Cardiac muscle cell (in vitro differentiated cells and primary cell): ENCODE measurements at regions not wholly inside any gene's neighbourhood (a gene's known extent, or its start where the extent isn't known, plus 50 kb on each side); places are given as distances from the start of the nearest gene placed in this dataset.

Source experiments
- DNase-seq, 2 donors: peaks; one replicate each; pipeline versions ENCODE4 v3.0.0 to v3.0.0-alpha.2; 2010 to 2017; ENCODE audit warnings: low read depth in 1 of 2, low spot score in 1 of 2
- H3K27ac ChIP-seq: fragments of 200-600 bp; sonication (generic); 2 replicates; pipeline ENCODE4 v1.5.1; 2016
- H3K27me3 ChIP-seq: fragments of 200-600 bp; sonication (generic); 2 replicates; pipeline ENCODE4 v1.6.0; 2016; ENCODE audit warnings: control low read depth
- H3K36me3 ChIP-seq: fragments of 200-600 bp; sonication (generic); 2 replicates; pipeline ENCODE4 v1.5.1; 2016; ENCODE audit warnings: control low read depth
- H3K4me1 ChIP-seq: fragments of 200-600 bp; sonication (generic); 2 replicates; pipeline ENCODE4 v1.8.1; 2017; ENCODE audit warnings: low read depth, mild to moderate bottlenecking, mixed run types
- H3K4me3 ChIP-seq: fragments of 200-600 bp; sonication (generic); 2 replicates; pipeline ENCODE4 v1.5.1; 2016; ENCODE audit warnings: mild to moderate bottlenecking
- H3K9me3 ChIP-seq: fragments of 200-600 bp; sonication (generic); 2 replicates; pipeline ENCODE4 v1.5.1; 2017; ENCODE audit warnings: low read depth, mild to moderate bottlenecking, control low read depth
- CTCF ChIP-seq: IDR thresholded peaks from 2 replicates; pipeline ENCODE4 v1.5.1; 2012; ENCODE audit warnings: low read depth, mild to moderate bottlenecking, low read length

GRCh38 chr2:6449343-6449742 is 416.4 kb downstream of the CMPK2 start:
- Histone ChIP-seq H3K36me3 (no peaks in the 10 kb centered on the region), H3K9me3 (peaks cover under 1% of the 10 kb centered on the region), H3K4me1 (peaks cover 3% of the 10 kb centered on the region), H3K27ac (no peak overlapping the region), H3K27me3 (no peaks in the 10 kb centered on the region), H3K4me3 (no peak overlapping the region)
- peak in 1 of 2 donors; percentile 37 for DNase-seq
- TF ChIP-seq CTCF: no peak

- no peak for TF ChIP-seq CTCF
- Histone ChIP-seq H3K27ac (no peak overlapping the region), H3K27me3 (no peaks in the 10 kb centered on the region), H3K4me1 (peaks cover 3% of the 10 kb centered on the region), H3K4me3 (no peak overlapping the region), H3K36me3 (no peaks in the 10 kb centered on the region), H3K9me3 (peaks cover 5% of the 10 kb centered on the region)
- DNase-seq: no peak
Observed at GRCh38 chr2:6452702-6453481, 412.8 kb downstream of the CMPK2 start.

GRCh38 chr2:6454286-6454990 is 411.3 kb downstream of the CMPK2 start:
- Histone ChIP-seq H3K4me1 (peaks cover 3% of the 10 kb centered on the region), H3K27ac (no peak overlapping the region), H3K4me3 (no peak overlapping the region), H3K27me3 (no peaks in the 10 kb centered on the region), H3K36me3 (no peaks in the 10 kb centered on the region), H3K9me3 (peaks cover 5% of the 10 kb centered on the region)
- DNase-seq: no peak
- TF ChIP-seq CTCF: no peak

- H3K36me3 ChIP-seq: no peaks in the 10 kb centered on the region
- H3K9me3 ChIP-seq: peaks cover 5% of the 10 kb centered on the region
- DNase-seq: no peak
- no peak overlapping the region for H3K27ac ChIP-seq
- H3K4me1 ChIP-seq: no peaks in the 10 kb centered on the region
- H3K4me3 ChIP-seq: no peak overlapping the region
- H3K27me3 ChIP-seq: no peaks in the 10 kb centered on the region
- no peak for TF ChIP-seq CTCF
Observed at GRCh38 chr2:6459138-6459537, 406.6 kb downstream of the CMPK2 start.

GRCh38 chr2:6470518-6470917 is 395.2 kb downstream of the CMPK2 start:
- no peak overlapping the region for H3K4me3 ChIP-seq
- H3K9me3 ChIP-seq: no peaks in the 10 kb centered on the region
- H3K4me1 ChIP-seq: peaks cover 12% of the 10 kb centered on the region
- H3K27me3 ChIP-seq: no peaks in the 10 kb centered on the region
- no peak for TF ChIP-seq CTCF
- no peaks in the 10 kb centered on the region for H3K36me3 ChIP-seq
- peak in 1 of 2 donors; percentile 47 for DNase-seq
- no peak overlapping the region for H3K27ac ChIP-seq
